Stimulated activated naive CD8-positive, alpha-beta T cell treated with anti-CD3 and anti-CD28 coated beads, Interleukin-15, amount 100 ng/mL, for 72 hours (primary cell): ENCODE measurements at regions not wholly inside any gene's neighbourhood (a gene's known extent, or its start where the extent isn't known, plus 50 kb on each side); places are given as distances from the start of the nearest gene placed in this dataset.

Experiments
- ATAC-seq: fragments of 150-1000 bp; cut with Tn5 transposase; 2 replicates; pipeline ENCODE4 v1.10.0; 2021; ENCODE audit warnings: mild to moderate bottlenecking, moderate library complexity
- DNase-seq, 2 donors: peaks; one replicate each; pipeline ENCODE4 v3.0.0; 2021 to 2022
- H3K27ac Mint-ChIP-seq, 2 donors: one replicate each; pipeline ENCODE4 v1.8.0; 2022; ENCODE audit warnings: mild to moderate bottlenecking in 2 of 2, mixed read lengths in 2 of 2, moderate library complexity in 2 of 2
- H3K27me3 Mint-ChIP-seq: one replicate; pipeline ENCODE4 v1.8.0; 2022; ENCODE audit warnings: mixed read lengths
- H3K4me1 Mint-ChIP-seq: one replicate; pipeline ENCODE4 v1.8.0; 2022; ENCODE audit warnings: mild to moderate bottlenecking, mixed read lengths
- H3K4me3 Mint-ChIP-seq, 2 donors: one replicate each; pipeline ENCODE4 v1.8.0; 2022; ENCODE audit warnings: mild to moderate bottlenecking in 2 of 2, mixed read lengths in 2 of 2, moderate library complexity in 1 of 2
- H3K9me3 Mint-ChIP-seq, 2 donors: one replicate each; pipeline ENCODE4 v1.8.0; 2022; ENCODE audit warnings: mixed read lengths in 2 of 2

DNA sequence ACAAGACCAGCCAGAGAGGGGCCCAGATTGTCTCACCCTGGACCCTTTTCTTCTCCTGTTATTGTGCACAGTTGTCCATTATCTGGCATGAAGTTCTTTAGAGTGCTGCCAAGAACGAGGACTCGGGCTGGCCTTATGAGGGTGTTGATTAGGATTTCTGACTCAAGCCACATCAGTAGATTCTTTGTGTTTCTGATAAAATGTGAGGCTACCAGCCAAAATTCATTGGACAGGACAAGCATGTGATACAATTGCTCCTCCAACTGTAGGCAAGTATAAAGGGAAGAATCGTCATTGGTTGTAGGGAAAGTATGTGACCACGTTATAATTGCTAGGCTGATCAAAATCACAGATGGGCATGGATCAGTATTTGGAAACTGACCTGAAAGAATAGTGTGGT lies 99.2 kb upstream of the TMC3 start:
- no peaks in the 10 kb centered on the region for H3K27me3 Mint-ChIP-seq
- ATAC-seq, result no peak
- H3K4me1 Mint-ChIP-seq, result no peaks in the 10 kb centered on the region
- H3K4me3 Mint-ChIP-seq, result no peak overlapping the region
- no peaks in the 10 kb centered on the region for H3K9me3 Mint-ChIP-seq
- DNase-seq, result no peak
- no peak overlapping the region for H3K27ac Mint-ChIP-seq

DNA sequence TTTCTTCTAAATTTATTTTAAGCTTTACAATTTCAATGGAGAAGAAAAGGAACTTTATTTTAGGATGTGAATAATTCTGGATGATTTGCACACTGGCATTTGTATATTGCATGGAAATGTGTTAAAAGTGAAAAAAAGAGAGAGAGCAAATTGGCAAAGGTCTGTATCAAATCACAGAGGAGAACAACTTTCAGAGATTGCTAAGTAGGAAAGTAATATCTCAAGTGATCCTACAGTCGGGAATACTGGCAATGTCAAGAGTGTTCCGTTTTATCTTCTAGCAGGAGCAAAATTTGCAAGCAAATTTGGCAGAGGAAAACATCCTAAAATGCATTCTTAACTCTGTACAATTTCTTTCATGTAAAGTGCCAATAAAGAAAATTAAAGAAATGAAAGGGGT lies 97.1 kb upstream of the TMC3 start:
- Mint-ChIP-seq H3K4me3 (no peak overlapping the region), H3K9me3 (peaks cover 0 to 10% of the 10 kb centered on the region in 2 donors), H3K27me3 (no peaks in the 10 kb centered on the region), H3K4me1 (no peaks in the 10 kb centered on the region), H3K27ac (no peak overlapping the region)
- ATAC-seq, result no peak
- no peak for DNase-seq

DNA sequence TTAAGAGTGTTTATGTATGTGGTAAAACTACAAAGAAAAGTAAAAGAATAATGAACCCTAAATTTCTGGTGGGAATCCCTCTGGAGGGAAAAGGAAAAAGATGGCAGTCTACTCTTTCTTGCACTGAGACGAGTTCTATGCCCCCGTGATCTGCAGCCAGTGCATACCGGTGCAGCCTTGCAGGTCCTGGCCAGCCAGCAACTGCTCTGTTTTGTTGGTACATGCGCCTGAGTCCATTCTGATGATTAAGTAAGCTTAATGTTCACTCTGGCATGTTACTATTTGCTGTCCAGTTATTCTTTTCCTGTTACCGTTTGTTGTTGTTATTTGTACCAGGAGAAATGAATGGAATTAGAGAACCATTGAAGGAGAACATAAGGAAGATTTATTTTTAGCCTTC lies 95.1 kb upstream of the TMC3 start:
- ATAC-seq, result no peak
- Mint-ChIP-seq H3K27ac (no peak overlapping the region), H3K4me1 (no peaks in the 10 kb centered on the region), H3K9me3 (peaks cover 16 to 20% of the 10 kb centered on the region in 2 donors), H3K27me3 (no peaks in the 10 kb centered on the region), H3K4me3 (no peak overlapping the region)
- DNase-seq, result no peak

DNA sequence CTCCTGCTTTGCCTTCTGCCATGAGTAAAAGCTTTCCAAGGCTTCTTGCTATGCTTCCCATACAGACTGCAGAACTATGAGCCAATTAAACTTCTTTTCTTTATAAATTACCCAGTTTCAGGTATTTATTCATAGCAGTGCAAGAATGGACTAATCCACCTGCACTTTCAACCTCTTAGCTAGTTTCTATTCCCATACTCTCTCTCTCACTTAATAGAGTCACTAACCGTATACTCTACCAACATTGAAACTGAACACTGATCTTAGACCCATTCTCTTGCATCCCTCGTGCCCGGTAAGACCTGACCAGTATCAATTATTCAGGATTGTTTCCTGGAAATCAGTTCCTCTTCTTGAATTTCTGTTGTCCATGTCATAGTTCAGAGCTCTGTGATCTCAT lies 92.7 kb upstream of the TMC3 start:
- Mint-ChIP-seq H3K27me3 (no peaks in the 10 kb centered on the region), H3K4me3 (no peak overlapping the region), H3K27ac (no peak overlapping the region), H3K9me3 (peaks cover 26 to 32% of the 10 kb centered on the region in 2 donors), H3K4me1 (no peaks in the 10 kb centered on the region)
- ATAC-seq (no peak), DNase-seq (no peak)

DNA sequence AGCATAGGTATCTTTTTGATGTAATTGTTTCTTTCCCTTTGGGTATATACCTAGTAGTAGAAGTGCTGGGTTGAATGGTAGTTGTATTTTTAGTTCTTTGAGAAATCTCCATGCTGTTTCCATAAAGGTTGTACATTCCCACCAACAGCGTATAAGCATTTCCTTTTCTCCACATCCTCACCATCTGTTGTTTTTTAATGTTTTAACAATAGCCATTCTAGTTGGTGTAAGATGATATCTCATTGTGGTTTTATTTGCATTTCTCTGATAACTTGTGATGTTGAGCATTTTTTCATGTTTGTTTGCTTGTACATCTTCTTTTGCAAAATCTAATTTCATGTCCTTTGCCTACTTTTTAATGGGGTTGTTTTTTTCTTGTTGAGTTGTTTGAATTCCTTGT lies 80.0 kb upstream of the TMC3 start:
- ATAC-seq, result no peak
- no peak for DNase-seq
- Mint-ChIP-seq H3K4me3 (no peak overlapping the region), H3K27me3 (peaks cover 7% of the 10 kb centered on the region), H3K4me1 (peaks cover 15% of the 10 kb centered on the region), H3K9me3 (peaks cover 0 to 14% of the 10 kb centered on the region in 2 donors), H3K27ac (peak overlapping the region in 1 of 2 donors; percentile 87)

DNA sequence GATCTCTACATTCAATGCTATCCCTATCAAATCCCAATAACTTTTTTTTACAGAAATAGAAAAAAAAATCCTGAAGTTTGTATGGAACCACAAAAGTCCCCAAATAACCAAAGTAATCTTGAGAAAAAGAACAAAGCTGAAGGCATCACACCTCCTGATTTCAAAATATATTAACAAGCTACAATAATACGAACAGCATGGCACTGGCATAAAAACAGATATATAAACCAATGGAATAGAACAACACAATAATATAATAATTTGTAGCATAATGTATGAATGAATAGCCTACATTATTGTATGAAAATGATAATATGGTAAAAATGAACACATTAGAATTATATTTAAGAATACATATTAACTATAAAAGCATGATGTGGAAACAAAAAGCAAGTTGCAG lies 76.7 kb upstream of the TMC3 start:
- no peak overlapping the region for H3K27ac Mint-ChIP-seq
- H3K4me3 Mint-ChIP-seq, result no peak overlapping the region
- H3K4me1 Mint-ChIP-seq, result peaks cover 5% of the 10 kb centered on the region
- ATAC-seq (no peak), DNase-seq (no peak)
- peaks cover 7% of the 10 kb centered on the region for H3K27me3 Mint-ChIP-seq
- peaks cover 0 to 8% of the 10 kb centered on the region in 2 donors for H3K9me3 Mint-ChIP-seq

DNA sequence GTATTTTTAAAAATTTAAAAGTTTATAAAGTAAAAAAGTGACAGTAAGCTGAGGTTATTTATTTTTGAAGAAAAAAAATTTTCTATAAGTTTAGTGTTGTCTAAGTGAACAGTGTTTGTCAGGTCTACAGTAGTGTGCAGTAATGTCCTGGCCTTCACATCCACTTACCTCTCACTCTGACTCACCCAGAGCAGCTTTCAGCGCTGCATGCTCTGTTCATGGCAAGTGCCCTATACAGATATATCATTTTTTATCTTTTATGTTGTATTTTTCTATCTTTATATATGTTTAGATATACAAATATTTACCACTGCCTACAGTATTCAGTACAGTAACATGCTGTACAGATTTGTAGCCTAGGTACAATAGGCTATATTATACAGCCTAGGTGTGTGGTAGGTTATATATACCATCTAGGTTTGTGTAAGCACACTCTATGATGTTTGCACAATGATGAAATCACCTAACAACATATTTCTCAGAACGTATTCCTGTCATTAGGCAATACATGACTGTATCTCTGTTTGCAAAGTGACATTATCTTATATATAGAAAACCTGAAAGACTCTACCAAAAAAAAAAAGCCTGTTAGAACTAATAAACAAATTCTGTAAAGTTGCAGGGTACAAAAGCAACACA lies 75.9 kb upstream of the TMC3 start:
- no peak for ATAC-seq
- H3K27ac Mint-ChIP-seq, result no peak overlapping the region
- DNase-seq, result no peak
- peaks cover 5% of the 10 kb centered on the region for H3K4me1 Mint-ChIP-seq
- H3K27me3 Mint-ChIP-seq, result peaks cover 7% of the 10 kb centered on the region
- H3K9me3 Mint-ChIP-seq, result peaks cover 0 to 8% of the 10 kb centered on the region in 2 donors
- no peak overlapping the region for H3K4me3 Mint-ChIP-seq

DNA sequence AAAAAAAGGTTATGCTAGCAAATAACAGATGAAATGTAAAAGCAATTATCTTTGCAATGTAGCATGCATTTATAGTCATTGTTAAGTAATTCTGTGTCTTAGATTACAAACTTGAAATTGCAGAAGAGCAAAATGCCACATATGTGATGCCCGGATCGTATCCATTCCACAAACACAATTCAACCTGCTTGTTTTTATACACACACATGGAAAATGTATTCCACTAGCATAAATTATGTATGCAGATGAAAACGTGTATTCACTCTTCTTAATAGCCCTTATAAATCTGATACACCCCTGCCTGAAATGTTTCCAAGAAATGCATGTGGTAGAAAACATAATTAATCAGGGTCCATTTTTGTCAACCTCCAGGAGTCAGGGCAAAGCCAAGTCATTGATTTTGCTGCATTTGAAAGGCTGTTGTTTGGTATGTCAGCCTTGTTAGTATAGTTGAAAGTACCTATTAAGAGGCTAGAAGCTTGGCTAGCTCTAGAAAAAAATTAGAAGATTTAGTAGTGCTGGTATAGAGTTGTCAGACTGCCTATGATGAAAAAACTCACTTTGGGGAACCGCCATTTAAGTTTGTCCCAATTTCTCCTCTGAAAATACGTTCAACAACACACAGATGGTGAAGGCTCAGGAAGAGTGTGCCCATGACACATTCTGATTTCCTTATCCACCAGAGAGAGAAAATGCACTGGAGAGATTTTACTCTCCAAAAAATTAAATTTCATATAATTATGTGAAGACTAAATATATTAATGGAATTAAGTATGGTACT lies 69.2 kb upstream of the TMC3 start:
- Mint-ChIP-seq H3K4me1 (no peaks in the 10 kb centered on the region), H3K27me3 (no peaks in the 10 kb centered on the region), H3K4me3 (no peak overlapping the region), H3K9me3 (peaks cover 0 to 8% of the 10 kb centered on the region in 2 donors), H3K27ac (no peak overlapping the region)
- ATAC-seq (no peak), DNase-seq (no peak)

DNA sequence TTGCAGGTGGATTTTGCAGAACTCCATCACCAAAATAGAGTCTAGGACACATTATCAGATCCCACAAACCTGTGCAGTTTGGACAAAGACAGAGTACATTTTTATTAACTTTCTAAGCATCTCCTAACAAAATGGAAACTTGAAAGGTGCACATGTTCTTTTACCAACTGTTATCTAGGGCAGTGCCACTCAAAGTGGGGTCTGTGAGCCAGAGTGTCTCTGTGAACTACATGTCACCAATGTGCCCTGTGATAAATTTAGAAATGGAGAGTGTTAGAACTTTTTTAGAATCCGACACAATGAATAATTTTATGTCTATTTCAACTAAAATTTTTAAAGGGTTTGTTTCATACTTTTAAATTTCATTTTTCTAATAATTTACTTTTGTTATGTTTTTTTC lies 68.4 kb upstream of the TMC3 start:
- Mint-ChIP-seq H3K9me3 (peaks cover 0 to 8% of the 10 kb centered on the region in 2 donors), H3K4me3 (no peak overlapping the region), H3K27me3 (no peaks in the 10 kb centered on the region), H3K27ac (no peak overlapping the region), H3K4me1 (no peaks in the 10 kb centered on the region)
- DNase-seq, result no peak
- ATAC-seq, result no peak

DNA sequence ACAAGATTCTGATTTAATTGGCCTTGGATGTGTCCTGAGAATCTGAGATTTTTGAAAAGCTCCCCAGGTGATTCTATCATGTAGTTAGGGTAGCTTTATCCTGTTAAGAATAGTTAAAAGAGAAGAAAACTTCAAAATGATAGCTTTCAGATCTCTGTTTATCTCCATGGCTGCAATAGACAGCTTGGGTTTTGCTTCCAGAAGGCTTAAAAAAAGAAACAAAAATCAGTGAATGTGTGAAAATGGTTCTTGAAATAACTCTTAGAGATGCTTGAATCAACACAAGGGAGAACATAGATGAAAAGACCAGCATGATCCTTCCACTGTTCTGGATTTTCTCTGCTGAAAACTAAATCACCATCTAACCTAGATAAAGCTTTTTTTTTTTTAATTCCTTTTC lies 60.8 kb upstream of the TMC3 start:
- no peak for DNase-seq
- H3K27ac Mint-ChIP-seq, result peak overlapping the region in 1 of 2 donors; percentile 42
- peaks cover 13% of the 10 kb centered on the region for H3K27me3 Mint-ChIP-seq
- no peaks in the 10 kb centered on the region for H3K4me1 Mint-ChIP-seq
- ATAC-seq, result no peak
- peaks cover 7 to 10% of the 10 kb centered on the region in 2 donors for H3K9me3 Mint-ChIP-seq
- no peak overlapping the region for H3K4me3 Mint-ChIP-seq

DNA sequence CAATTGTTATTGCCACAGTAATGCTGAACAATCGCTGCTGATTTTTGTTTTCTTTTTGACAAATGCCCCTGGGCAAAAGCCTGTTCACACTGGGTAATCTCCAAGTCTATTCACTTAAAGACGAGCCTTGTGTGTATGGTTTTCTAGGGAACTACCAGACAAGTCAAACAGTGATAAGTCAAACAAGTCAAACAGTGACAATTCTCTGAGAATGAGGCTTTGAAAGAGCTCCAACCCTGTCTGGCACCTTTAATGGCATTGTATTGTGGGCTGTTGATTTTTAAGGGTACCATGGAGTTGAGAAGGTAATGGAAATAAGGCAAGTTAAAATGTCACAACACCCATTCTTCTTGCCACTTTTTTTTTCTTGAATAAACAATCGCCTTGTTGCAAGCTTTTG lies 59.4 kb upstream of the TMC3 start:
- peaks cover 13% of the 10 kb centered on the region for H3K27me3 Mint-ChIP-seq
- H3K9me3 Mint-ChIP-seq, result peaks cover 7 to 10% of the 10 kb centered on the region in 2 donors
- ATAC-seq, result no peak
- no peak for DNase-seq
- no peak overlapping the region for H3K27ac Mint-ChIP-seq
- no peak overlapping the region for H3K4me3 Mint-ChIP-seq
- no peaks in the 10 kb centered on the region for H3K4me1 Mint-ChIP-seq

DNA sequence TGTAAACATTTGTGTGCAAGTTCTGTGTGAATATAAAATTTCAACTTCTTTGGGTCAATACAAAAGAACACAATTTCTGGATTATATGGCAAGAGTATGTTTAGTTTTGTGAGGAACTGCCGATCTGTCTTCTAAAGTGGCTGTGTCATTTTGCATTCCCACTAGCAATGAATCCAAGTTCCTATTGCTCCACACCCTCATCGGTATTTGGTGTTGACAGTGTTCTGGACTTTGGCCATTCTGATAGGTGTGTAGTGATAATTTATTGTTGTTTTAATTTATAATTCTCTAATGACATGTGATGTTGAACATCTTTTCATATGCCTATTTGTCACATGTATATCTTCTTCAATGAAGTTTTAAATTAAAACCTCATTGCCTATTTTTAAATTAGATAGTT lies 58.2 kb upstream of the TMC3 start:
- H3K27ac Mint-ChIP-seq, result no peak overlapping the region
- H3K27me3 Mint-ChIP-seq, result peaks cover 13% of the 10 kb centered on the region
- ATAC-seq, result no peak

DNA sequence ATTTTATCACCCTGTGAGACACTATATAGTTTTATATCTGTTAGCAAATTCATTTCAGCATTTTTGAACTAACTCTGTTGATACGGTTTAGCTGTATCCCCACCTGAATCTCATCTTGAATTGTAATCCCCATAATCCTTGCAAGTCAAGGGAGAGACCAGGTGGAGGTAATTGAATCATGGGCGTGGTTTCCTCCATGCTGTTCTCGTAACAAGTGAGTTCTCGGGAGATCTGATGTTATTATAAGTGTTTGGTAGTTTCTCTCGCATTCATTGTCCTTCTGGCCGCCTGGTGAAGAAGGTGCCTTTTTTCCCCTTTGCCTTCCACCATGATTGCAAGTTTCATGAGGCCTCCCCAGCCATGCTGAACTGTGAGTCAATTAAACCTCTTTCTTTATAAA lies 53.2 kb upstream of the TMC3 start:
- peak overlapping the region in 1 of 2 donors; percentile 13 for H3K27ac Mint-ChIP-seq
- ATAC-seq (no peak), DNase-seq (no peak)
- no peak overlapping the region for H3K4me3 Mint-ChIP-seq
- H3K9me3 Mint-ChIP-seq, result peaks cover 7 to 10% of the 10 kb centered on the region in 2 donors
- H3K27me3 Mint-ChIP-seq, result no peaks in the 10 kb centered on the region
- no peaks in the 10 kb centered on the region for H3K4me1 Mint-ChIP-seq

More for the DNA sequence above, 58.2 kb upstream of the TMC3 start:
- Mint-ChIP-seq H3K4me3 (no peak overlapping the region), H3K4me1 (no peaks in the 10 kb centered on the region), H3K9me3 (peaks cover 7 to 10% of the 10 kb centered on the region in 2 donors)
- no peak for DNase-seq

DNA sequence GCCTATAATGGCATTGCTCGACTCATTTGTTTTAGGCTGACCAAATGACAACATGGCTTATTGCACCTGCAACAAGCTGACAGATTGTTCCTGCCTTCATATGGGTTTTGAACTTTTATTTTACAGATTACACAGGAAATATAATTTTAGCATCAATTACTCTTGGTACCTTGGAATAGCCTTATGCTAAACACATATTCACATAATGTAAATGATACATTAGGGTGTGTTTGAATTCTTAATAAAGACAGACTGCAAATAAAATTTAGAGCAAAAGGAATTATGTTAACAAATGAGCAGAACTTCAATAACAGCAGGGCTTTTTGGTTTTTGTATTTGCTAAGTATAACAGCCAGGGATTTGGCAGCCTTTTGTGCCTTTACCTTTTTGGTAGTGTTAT lies 51.9 kb upstream of the TMC3 start:
- H3K27me3 Mint-ChIP-seq, result no peaks in the 10 kb centered on the region
- H3K9me3 Mint-ChIP-seq, result no peaks in the 10 kb centered on the region
- no peaks in the 10 kb centered on the region for H3K4me1 Mint-ChIP-seq
- H3K4me3 Mint-ChIP-seq, result no peak overlapping the region
- DNase-seq (no peak), ATAC-seq (no peak)
- H3K27ac Mint-ChIP-seq, result no peak overlapping the region
